NCI-H128 (cell line): ENCODE measurements at regions not wholly inside any gene's neighbourhood (a gene's known extent, or its start where the extent isn't known, plus 50 kb on each side); places are given as distances from the start of the nearest gene placed in this dataset.

Source experiments
- DNase-seq: peaks from one replicate; lab custom pipeline; 2025; ENCODE audit not compliant: unreplicated experiment; lab: John Stamatoyannopoulos, UW

DNA sequence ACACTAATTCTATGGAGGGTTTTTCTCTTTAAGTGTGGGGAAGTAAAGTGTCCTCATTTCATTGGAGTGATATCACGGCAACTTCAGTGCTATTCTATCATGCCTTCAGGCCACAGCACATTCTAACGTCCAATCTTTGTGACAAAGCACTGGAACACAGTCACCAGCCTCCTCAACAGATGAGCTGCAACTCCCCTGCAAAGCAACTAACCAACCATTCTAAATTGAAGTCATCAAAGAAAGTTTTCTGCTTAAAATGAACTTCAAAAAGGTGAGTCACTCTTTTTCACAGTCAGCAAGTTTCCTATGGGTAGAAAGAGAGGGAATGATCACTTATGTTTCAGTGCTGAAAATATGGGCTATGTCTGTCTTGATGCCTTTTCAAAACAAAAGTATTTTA lies 190.8 kb downstream of the ELAVL2 start:
- DNase-seq = no peak

GRCh38 chr9:23636199-23636598 lies 189.8 kb downstream of the ELAVL2 start:
- DNase-seq = no peak

DNA sequence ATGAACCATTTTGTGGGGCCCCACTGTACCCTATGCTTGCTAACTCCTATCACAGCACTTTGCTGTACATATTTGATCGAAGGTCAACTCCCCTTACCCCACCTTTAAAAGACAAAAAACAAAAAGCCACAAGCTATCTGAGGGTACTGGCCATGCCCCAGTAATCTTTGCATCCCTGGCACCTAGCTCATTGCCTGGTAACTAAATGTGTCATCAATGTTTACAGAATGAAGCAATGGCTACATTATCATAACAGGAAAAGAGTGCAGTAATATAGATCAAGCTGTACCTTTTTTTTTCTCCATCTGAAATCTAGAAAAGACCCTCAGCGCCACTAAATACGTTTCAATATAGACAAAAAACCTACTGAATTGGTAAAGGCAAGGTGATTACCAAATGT lies 188.0 kb downstream of the ELAVL2 start:
- no peak for DNase-seq

- no peak for DNase-seq
These were observed 187.1 kb downstream of the ELAVL2 start for GRCh38 chr9:23638837-23639426.
